ENCODE measurements at regions not wholly inside any gene's neighbourhood (a gene's known extent, or its start where the extent isn't known, plus 50 kb on each side); places are given as distances from the start of the nearest gene placed in this dataset.

DNA sequence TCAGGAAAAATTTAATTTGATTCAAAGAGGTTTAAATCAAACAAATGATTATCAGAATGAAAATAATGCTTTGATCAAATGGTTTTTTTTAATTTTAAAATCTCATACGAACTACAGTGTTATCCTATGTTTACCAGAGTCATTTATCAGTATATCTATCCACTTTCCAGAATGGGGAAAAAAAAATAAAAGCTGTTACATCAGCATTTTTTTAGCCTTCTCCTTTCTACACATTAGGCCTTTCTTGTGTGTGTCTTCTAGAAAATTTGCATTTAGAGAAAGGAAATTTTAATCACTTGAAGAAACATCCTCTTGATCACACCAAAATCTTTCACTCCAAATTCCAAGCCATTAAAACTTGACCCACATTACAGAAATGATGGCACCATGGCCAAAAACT lies 608.9 kb upstream of the ID2 start:
- Histone ChIP-seq H3K79me2 (ENCODE audit: control insufficient read depth, low read length) (no peaks in the 10 kb centered on the region), H3K4me3 (ENCODE audit: low read length) (no peak overlapping the region), H3F3A (ENCODE audit: control insufficient read depth, insufficient read depth) (no peaks in the 10 kb centered on the region), H3K9me2 (replicated peaks; ENCODE audit: control insufficient read depth, low read length) (no peaks in the 10 kb centered on the region), H3K27me3 (ENCODE audit: control insufficient read depth, low read length) (no peaks in the 10 kb centered on the region), H4K20me1 (ENCODE audit: control insufficient read depth, insufficient read depth, low read depth, low read length) (no peaks in the 10 kb centered on the region), H3K4me1 (ENCODE audit: control insufficient read depth, low read length) (peaks cover 3% of the 10 kb centered on the region; the same call in 1 of the 2 replicates), H3K27ac (ENCODE audit: low read depth, low read length) (no peak overlapping the region), H3K36me3 (ENCODE audit: control insufficient read depth, low read length) (no peaks in the 10 kb centered on the region), H3K4me2 (ENCODE audit: low read length) (no peak overlapping the region), H3K9me3 (ENCODE audit: control insufficient read depth, insufficient read depth, low read length) (no peaks in the 10 kb centered on the region)
- TF ChIP-seq, protein P1, sequence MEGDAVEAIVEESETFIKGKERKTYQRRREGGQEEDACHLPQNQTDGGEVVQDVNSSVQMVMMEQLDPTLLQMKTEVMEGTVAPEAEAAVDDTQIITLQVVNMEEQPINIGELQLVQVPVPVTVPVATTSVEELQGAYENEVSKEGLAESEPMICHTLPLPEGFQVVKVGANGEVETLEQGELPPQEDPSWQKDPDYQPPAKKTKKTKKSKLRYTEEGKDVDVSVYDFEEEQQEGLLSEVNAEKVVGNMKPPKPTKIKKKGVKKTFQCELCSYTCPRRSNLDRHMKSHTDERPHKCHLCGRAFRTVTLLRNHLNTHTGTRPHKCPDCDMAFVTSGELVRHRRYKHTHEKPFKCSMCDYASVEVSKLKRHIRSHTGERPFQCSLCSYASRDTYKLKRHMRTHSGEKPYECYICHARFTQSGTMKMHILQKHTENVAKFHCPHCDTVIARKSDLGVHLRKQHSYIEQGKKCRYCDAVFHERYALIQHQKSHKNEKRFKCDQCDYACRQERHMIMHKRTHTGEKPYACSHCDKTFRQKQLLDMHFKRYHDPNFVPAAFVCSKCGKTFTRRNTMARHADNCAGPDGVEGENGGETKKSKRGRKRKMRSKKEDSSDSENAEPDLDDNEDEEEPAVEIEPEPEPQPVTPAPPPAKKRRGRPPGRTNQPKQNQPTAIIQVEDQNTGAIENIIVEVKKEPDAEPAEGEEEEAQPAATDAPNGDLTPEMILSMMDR (IDR thresholded peaks at IDR 0.05; ENCODE audit: low read depth, low read length, poor library complexity, severe bottlenecking), result no peak
- no peak for TF ChIP-seq EZH2phosphoT487 (IDR thresholded peaks at IDR 0.05; ENCODE audit: borderline replicate concordance, low read length)

DNA sequence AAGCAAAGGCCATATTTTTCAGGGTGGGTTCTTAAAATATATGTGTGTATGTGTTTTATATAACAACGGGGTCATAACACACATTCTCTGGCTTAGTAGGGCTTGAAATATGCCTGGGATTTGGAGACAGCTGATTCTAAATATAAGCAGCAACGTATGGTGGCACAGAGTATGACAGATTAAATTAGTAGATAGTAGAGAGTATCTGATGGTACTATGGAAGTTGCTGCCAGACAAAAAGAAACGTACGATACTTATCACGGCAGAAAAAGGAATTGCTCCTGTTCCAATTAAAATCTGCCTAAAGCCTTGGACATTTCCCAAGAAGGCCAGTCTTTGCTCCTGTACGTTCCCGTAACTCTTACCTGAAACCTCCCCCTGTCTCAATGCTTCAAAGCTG lies 607.9 kb upstream of the ID2 start:
- Histone ChIP-seq H3K9me2 (replicated peaks; ENCODE audit: control insufficient read depth, low read length) (no peaks in the 10 kb centered on the region), H3K9me3 (ENCODE audit: control insufficient read depth, insufficient read depth, low read length) (no peaks in the 10 kb centered on the region), H3K36me3 (ENCODE audit: control insufficient read depth, low read length) (no peaks in the 10 kb centered on the region), H3K27ac (ENCODE audit: low read depth, low read length) (no peak overlapping the region), H3K4me1 (ENCODE audit: control insufficient read depth, low read length) (peaks cover 3% of the 10 kb centered on the region; the same call in 1 of the 2 replicates), H4K20me1 (ENCODE audit: control insufficient read depth, insufficient read depth, low read depth, low read length) (no peaks in the 10 kb centered on the region), H3K4me2 (ENCODE audit: low read length) (no peak overlapping the region), H3F3A (ENCODE audit: control insufficient read depth, insufficient read depth) (no peaks in the 10 kb centered on the region), H3K27me3 (ENCODE audit: control insufficient read depth, low read length) (no peaks in the 10 kb centered on the region), H3K4me3 (ENCODE audit: low read length) (no peak overlapping the region), H3K79me2 (ENCODE audit: control insufficient read depth, low read length) (no peaks in the 10 kb centered on the region)
- TF ChIP-seq EZH2phosphoT487 (IDR thresholded peaks at IDR 0.05; ENCODE audit: borderline replicate concordance, low read length), result no peak
- TF ChIP-seq, protein P1 (IDR thresholded peaks at IDR 0.05; ENCODE audit: low read depth, low read length, poor library complexity, severe bottlenecking), result no peak

DNA sequence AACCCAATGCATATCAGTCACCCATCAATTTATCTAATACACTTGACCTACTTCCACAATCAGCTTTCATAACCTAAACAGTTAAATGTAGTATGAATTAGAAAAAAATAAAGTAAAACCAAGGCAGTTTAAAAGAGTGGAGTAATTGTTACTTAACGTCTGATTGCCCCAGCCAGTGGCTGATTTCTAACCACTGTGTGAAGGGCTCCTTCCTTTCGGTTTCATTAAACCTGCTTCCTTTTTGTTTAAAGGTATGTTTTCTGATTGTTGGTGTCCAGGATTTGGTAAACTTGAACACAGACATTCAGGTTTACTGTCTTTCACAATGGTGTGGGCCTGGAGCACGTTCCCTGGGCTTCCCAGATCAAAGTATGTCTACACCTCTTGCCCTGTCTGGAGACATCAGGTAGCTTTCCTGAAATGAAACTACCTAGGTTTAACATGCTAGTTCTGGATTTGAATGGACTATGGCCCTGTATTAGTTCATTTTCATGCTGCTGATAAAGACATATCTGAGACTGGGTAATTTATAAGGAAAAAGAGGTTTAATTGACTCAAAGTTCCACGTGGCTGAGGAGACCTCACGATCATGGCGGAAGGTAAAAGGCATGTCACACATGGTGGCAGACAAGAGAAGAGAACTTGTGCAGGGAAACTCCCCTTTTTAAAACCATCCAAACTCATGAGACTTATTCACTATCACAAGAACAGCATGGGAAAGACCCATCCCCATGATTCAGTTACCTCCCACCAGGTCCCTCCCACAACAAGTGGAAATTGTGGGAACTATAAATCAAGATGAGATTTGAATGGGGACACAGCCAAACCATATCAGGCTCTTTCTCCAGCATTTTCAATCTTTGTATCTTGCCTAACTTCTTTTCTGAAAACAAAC lies 605.2 kb upstream of the ID2 start:
- no peak overlapping the region for H3K4me2 ChIP-seq (ENCODE audit: low read length)

More for the DNA sequence above, 605.2 kb upstream of the ID2 start:
- Histone ChIP-seq H3K79me2 (ENCODE audit: control insufficient read depth, low read length) (no peaks in the 10 kb centered on the region), H3K27ac (ENCODE audit: low read depth, low read length) (no peak overlapping the region), H3K27me3 (ENCODE audit: control insufficient read depth, low read length) (no peaks in the 10 kb centered on the region), H3K4me1 (ENCODE audit: control insufficient read depth, low read length) (0 out of 2 replicates have a peak, but pooled peaks cover 3% of the 10 kb centered on the region), H3K36me3 (ENCODE audit: control insufficient read depth, low read length) (no peaks in the 10 kb centered on the region), H3K9me2 (replicated peaks; ENCODE audit: control insufficient read depth, low read length) (no peaks in the 10 kb centered on the region), H3K9me3 (ENCODE audit: control insufficient read depth, insufficient read depth, low read length) (no peaks in the 10 kb centered on the region), H3K4me3 (ENCODE audit: low read length) (no peak overlapping the region), H3F3A (ENCODE audit: control insufficient read depth, insufficient read depth) (no peaks in the 10 kb centered on the region), H4K20me1 (ENCODE audit: control insufficient read depth, insufficient read depth, low read depth, low read length) (no peaks in the 10 kb centered on the region)
- TF ChIP-seq, protein P1 (IDR thresholded peaks at IDR 0.05; ENCODE audit: low read depth, low read length, poor library complexity, severe bottlenecking), result no peak
- TF ChIP-seq EZH2phosphoT487 (IDR thresholded peaks at IDR 0.05; ENCODE audit: borderline replicate concordance, low read length), result no peak

Measured in DOHH2 (cell line).